GM12892 (cell line): ENCODE measurements at regions not wholly inside any gene's neighbourhood (a gene's known extent, or its start where the extent isn't known, plus 50 kb on each side); places are given as distances from the start of the nearest gene placed in this dataset.

Experiments
- DNase-seq: peaks from one replicate; pipeline ENCODE4 v3.0.0; 2011; ENCODE audit not compliant: insufficient read length
- FAIRE-seq: peaks from 2 replicates; lab custom pipeline; 2011; peaks lifted over from hg19 to GRCh38; lab: Jason Lieb, UNC
- POLR2A ChIP-seq: IDR thresholded peaks from 2 replicates; pipeline ENCODE4 v1.6.1; 2011; ENCODE audit warnings: low read depth, low read length, control low read depth
- POLR2AphosphoS5 ChIP-seq: IDR thresholded peaks from 2 replicates; pipeline ENCODE4 v1.6.1; 2011; ENCODE audit warnings: low read depth, low read length, control low read depth
- TAF1 ChIP-seq: IDR thresholded peaks from 2 replicates; pipeline ENCODE4 v1.6.1; 2011; ENCODE audit warnings: low read depth, mild to moderate bottlenecking, control low read depth, low read length, borderline replicate concordance

DNA sequence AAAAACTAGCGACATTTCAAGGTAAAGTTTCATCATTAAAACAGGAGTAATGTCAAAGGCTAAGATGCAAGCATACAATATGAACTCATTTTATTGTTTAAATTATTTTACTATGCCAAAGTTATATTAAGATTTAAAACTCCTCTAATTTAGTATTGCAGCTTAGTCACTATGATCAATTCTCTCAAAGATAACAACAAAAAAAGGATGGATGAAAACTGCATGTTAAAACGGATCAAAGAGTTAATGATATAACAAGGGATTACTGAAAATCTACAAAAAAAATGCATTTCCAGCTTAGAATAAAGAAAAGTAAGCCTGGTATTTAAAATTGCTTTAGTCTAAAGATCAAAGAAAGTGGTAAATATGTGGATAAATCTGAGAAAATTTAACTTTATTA, 587.8 kb upstream of the PCDH20 start:
- FAIRE-seq, result no peak
- TF ChIP-seq TAF1 (no peak), POLR2A (no peak), POLR2AphosphoS5 (no peak)

DNA sequence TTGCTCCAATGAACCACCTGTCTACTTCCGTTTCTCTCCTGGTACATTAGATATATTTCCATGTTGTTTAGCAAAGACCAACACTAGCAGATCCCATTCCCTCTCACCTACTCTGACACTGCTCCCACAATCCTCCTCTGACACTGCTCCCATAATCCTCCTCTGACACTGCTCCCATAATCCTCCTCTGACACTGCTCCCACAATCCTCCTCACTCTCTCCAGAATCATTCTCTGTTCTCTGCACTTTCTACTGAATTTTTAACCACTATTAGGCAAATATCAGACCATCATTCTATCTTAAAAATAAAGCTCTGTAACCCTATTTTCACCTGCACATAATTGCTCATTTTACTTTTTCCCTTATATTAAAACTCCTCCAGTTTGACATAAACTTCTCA, 578.5 kb upstream of the PCDH20 start:
- no peak for DNase-seq
- FAIRE-seq, result no peak
- no peak for TF ChIP-seq TAF1
- no peak for TF ChIP-seq POLR2AphosphoS5
- TF ChIP-seq POLR2A, result no peak

More for the DNA sequence above, 587.8 kb upstream of the PCDH20 start:
- DNase-seq, result no peak

DNA sequence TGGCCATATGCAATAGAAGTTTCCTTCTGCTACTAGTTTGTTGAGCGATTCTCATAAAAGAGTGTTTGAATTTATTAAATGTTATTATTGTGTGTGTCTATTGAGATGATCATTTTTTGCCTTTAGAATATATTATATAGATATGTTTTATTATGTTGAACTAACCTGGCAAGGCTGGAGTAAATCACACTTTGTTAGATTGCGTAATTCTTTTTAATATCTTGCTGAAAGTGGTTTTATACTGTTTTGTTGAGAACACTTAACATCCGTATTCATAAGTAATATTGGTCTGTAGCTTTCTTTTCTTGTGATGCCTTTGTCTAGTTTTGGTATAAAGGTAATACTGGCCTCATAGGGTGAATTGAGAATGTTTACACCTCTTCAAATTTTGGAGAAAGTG, 574.3 kb upstream of the PCDH20 start:
- TF ChIP-seq POLR2A (no peak), TAF1 (no peak), POLR2AphosphoS5 (no peak)
- no peak for FAIRE-seq

DNA sequence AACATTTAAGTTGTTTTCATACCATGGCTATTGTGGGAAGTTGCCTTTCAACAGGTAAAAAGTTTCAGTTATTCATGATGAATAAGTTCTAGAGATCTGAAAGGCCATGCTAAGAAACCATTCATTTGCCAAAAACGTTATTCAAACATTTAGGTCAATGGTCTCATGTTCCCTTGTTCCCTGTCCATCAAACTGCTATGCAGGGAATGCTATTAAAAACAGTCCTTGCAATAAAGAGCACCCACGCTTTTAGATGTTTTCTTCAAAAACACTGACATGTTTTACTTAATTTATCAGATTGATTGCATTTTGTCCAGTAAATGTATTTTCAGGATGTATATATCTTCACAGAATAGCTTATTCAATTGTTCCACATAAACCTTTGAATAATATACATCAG, 573.2 kb upstream of the PCDH20 start:
- FAIRE-seq (no peak), DNase-seq (no peak)
- TF ChIP-seq TAF1 (no peak), POLR2AphosphoS5 (no peak), POLR2A (no peak)

More for the DNA sequence above, 574.3 kb upstream of the PCDH20 start:
- no peak for DNase-seq

DNA sequence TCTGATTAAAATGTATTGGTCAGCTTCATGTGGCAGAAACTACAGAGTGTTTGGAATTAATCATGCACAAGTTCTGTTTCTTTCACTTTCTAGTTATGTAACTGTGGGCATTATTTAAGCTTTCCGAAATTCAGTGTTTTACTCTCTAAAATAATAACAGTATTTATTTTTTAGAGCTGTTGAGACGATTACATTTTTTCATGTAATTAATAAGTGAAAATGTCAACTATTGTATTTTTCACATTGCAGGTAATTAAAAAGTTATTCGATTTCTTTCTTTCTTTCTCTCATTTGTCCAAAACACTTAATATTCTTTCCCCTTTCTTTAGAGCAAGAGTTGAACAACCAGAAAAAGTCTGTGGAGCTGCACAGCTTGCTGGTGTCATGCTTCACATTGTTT, 559.4 kb upstream of the PCDH20 start:
- no peak for TF ChIP-seq POLR2A
- no peak for TF ChIP-seq POLR2AphosphoS5
- no peak for TF ChIP-seq TAF1
- FAIRE-seq (no peak), DNase-seq (no peak)

DNA sequence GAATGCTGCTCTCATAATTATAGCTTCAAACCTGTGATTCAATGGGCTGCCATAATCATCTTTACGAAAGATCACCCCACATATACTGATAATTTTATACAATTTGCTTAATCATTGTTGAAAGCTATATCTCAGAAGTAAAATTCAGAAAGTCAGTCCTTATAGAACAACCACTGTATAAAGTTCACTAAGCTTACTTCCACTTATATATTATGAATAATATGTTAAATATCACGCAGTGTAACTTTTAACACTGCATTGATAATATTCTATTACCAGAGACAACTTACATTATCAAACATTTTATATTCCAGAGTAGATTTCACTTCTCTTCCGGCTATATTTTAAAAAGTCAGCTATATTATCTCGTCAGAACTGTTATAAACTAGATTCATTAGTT, 550.1 kb upstream of the PCDH20 start:
- DNase-seq (no peak), FAIRE-seq (no peak)

DNA sequence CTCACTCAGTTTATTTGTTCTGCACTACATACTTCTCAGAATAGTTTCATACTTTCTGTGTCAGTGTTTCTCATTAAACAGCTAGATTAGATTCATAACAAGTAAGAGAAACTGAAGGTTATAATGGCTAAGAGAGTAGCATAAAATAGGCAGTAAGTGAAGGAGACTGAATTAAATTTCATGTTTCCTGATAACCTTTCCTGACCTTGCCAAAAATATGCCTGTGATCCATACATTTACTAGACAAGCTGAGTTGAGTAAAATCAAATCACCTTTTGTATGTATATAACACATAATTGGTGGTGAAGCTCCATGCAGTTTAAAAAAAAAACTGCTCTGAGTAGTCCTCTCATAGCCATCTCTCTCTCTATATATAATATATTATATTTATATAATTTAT, 545.3 kb upstream of the PCDH20 start:
- DNase-seq, result no peak
- TF ChIP-seq POLR2AphosphoS5 (no peak), TAF1 (no peak), POLR2A (no peak)
- FAIRE-seq, result no peak

More for the DNA sequence above, 550.1 kb upstream of the PCDH20 start:
- TF ChIP-seq POLR2A (no peak), POLR2AphosphoS5 (no peak), TAF1 (no peak)

DNA sequence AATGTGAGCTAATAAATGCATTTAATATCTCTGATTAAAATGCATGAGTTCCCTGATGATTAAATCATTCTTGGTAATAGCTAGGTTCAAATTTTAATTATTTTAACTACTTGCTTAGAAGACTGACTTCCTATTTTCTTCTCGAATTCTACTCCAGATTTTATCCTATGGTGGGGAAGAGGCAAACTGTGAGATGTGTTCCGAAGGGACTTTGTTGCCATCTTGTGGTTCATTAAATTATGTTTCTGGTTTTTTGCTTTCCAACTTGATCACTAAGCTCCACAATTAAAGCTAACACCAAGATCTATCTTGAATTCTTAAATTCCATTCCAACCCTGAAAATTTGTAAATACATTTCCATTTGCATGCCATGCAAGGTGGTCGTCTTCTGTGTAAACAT, 538.4 kb upstream of the PCDH20 start:
- no peak for TF ChIP-seq POLR2AphosphoS5
- TF ChIP-seq TAF1, result no peak
- no peak for TF ChIP-seq POLR2A
- FAIRE-seq (no peak), DNase-seq (no peak)

DNA sequence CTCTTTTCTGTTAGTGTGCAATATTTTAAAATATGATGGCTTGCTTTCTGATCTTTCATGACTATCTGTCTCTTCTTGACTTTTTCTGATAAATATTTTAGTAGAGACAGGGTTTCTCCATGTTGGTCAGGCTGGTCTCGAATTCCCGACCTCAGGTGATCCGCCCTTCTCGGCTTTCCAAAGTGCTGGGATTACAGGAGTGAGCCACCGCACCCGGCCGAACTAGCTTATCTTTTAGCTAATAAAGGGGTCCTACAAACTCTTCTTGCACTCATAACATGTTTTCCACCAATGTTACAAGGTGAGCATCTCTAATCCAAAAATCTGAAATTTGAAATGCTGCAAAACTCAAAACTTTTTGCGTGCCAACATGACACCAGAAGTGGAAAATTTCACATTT, 535.2 kb upstream of the PCDH20 start:
- TF ChIP-seq POLR2AphosphoS5 (no peak), POLR2A (no peak), TAF1 (no peak)
- FAIRE-seq, result no peak
- no peak for DNase-seq

DNA sequence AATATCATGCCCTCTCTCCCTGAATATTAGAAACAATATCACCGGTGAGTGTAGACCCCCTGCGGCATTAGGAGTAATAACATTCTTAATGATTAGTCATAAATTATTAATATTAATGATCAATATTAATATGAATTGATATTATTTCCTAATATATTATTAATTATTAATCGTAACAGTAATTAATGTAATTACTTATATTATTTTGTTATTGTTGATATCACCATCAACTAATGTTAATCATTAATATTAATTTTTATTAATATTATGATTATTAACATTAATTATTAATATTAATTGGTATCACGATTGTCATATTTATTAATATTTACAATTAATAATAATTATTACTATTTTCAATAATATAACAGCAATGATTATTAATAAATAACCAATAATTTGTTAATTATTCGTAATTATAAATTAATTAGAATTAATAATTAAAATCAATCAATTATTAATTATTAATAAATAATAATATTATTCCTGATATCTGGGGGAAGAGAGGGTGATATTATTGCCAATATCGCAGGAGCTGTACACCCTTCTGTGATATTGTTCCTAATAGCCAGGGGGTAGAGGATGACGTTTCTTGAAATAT, 528.8 kb upstream of the PCDH20 start:
- no peak for DNase-seq
- TF ChIP-seq POLR2AphosphoS5 (no peak), TAF1 (no peak), POLR2A (no peak)
- no peak for FAIRE-seq

DNA sequence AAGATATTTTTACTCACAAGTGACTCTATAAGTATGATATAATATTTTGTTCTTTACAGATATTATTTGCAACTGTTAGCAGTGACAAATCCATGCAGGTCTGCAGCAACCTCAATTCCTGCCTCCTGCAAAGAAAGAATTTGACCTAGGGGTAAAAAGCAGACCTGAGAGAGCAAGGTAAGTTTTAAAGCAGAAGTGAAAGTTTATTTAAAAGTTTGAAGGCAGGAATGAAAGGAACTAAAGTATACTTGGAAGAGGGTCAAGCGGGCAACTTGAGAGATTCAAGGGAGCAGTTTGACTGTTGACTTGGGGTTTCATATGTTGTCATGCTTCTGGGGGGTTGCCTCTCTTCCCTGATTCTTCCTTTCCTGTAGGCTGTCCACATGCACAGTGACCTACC, 520.1 kb upstream of the PCDH20 start:
- no peak for DNase-seq
- FAIRE-seq, result no peak
- TF ChIP-seq POLR2A (no peak), TAF1 (no peak), POLR2AphosphoS5 (no peak)

DNA sequence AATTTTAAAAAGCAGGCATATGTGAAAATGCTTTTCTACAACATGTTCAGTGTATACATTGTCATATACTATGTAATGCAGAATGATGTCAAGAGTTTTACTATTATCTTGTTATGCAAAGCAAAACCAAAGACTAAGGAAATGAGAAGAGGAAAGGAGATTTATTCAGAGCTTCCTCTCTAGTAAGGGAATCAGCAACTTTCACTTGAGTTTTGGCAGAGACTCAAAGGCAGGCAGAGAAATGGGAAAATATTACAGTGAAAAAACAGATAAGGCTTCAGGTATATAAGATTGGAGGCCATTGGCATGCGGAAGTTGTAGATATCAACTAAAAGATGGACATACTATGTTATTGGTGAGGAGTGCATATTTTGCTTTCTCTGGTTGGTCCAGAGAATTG, 512.0 kb upstream of the PCDH20 start:
- DNase-seq (no peak), FAIRE-seq (no peak)
- TF ChIP-seq POLR2AphosphoS5 (no peak), TAF1 (no peak), POLR2A (no peak)
